Stimulated activated effector memory CD8-positive, alpha-beta T cell treated with anti-CD3 and anti-CD28 coated beads, Interleukin-12 subunit alpha, Interleukin-12 subunit beta, amount 100 ng/mL, for 72 hours (primary cell): ENCODE measurements at regions not wholly inside any gene's neighbourhood (a gene's known extent, or its start where the extent isn't known, plus 50 kb on each side); places are given as distances from the start of the nearest gene placed in this dataset.
A peak's percentile ranks its signal among the peaks of the same experiment; 100 is the strongest.

ENCODE experiments used
- ATAC-seq: fragments of 150-1000 bp; cut with Tn5 transposase; 2 replicates; pipeline ENCODE4 v1.10.0; 2021
- DNase-seq, 2 donors: peaks; one replicate each; pipeline ENCODE4 v3.0.0; 2021 to 2022; ENCODE audit warnings: low spot score in 2 of 2
- H3K27ac Mint-ChIP-seq: one replicate; pipeline ENCODE4 v1.8.0; 2022; ENCODE audit warnings: mild to moderate bottlenecking, mixed read lengths
- H3K36me3 Mint-ChIP-seq: one replicate; pipeline ENCODE4 v1.8.0; 2022; ENCODE audit warnings: mild to moderate bottlenecking, mixed read lengths
- H3K4me1 Mint-ChIP-seq: one replicate; pipeline ENCODE4 v1.8.0; 2022; ENCODE audit warnings: mixed read lengths
- H3K4me3 Mint-ChIP-seq: one replicate; pipeline ENCODE4 v1.8.0; 2022; ENCODE audit warnings: mild to moderate bottlenecking, mixed read lengths
- H3K9me3 Mint-ChIP-seq: one replicate; pipeline ENCODE4 v1.8.0; 2022; ENCODE audit warnings: mixed read lengths

DNA sequence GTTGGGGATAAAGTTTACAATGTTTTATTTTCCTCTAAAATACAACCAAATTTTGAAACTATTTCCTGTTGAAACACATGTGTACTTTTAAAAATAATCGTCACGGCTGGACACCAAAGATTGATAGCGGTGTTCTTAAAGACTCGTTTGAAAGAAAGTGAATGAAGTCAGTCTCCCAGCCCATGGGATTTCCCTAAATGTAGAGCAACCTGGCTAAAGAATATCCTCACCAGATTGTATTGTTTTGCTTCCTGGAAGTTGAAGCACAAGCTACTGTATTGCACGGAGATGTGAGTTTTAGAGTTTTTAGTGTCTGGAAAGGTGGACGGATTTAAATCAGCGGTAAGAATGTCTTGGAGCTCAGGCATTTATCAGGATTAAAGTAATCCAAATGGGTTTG is 189.5 kb downstream of the THBS2 start:
- Mint-ChIP-seq H3K27ac (no peak overlapping the region), H3K4me3 (no peak overlapping the region), H3K9me3 (peaks cover 2% of the 10 kb centered on the region), H3K36me3 (no peaks in the 10 kb centered on the region), H3K4me1 (no peaks in the 10 kb centered on the region)
- no peak for ATAC-seq
- no peak for DNase-seq

DNA sequence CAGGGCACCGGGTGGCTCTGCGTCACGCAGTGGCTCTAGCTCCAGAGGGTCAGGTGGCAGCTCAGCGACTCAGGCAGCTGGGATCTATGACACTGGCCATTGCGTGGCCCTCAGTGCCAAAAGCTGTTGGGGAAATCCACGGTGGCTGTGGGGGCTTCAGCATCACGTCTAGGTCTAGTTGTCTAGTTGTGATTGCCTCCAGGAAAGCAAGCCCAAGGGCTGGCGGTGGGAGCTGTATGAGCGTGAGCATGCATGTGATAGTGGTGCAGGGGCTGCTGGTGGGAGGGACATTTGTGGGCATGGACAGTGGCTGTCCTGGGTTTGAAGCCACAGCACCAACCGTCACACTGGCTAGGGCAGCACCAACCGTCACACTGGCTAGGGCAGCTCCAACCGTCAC is 191.4 kb downstream of the THBS2 start:
- Mint-ChIP-seq H3K27ac (no peak overlapping the region), H3K4me3 (no peak overlapping the region), H3K4me1 (no peaks in the 10 kb centered on the region), H3K36me3 (no peaks in the 10 kb centered on the region), H3K9me3 (peaks cover under 1% of the 10 kb centered on the region)
- no peak for DNase-seq
- ATAC-seq: no peak

DNA sequence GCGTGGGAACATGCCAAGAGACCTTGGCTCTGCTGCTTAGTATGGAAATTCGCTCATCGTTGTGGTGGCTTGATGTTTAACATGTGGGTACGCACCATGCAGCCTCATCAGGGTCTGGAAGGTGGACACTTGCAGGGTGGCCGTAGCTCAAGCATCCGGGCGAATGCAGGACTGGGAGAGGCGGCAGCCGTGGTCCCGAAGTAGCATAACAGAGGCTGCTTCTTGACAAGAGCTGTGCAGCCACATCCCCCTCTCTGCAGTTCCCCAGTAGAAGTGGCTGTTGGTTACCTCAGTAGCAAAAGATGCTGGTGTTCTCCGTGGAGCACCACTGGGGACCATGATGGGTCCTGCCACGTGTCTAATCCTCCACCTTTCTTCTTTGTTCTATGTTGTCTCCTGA is 195.0 kb downstream of the THBS2 start:
- Mint-ChIP-seq H3K27ac (no peak overlapping the region), H3K9me3 (peaks cover 4% of the 10 kb centered on the region), H3K4me3 (no peak overlapping the region), H3K4me1 (no peaks in the 10 kb centered on the region), H3K36me3 (no peaks in the 10 kb centered on the region)
- DNase-seq: no peak
- peak; percentile 24 for ATAC-seq

DNA sequence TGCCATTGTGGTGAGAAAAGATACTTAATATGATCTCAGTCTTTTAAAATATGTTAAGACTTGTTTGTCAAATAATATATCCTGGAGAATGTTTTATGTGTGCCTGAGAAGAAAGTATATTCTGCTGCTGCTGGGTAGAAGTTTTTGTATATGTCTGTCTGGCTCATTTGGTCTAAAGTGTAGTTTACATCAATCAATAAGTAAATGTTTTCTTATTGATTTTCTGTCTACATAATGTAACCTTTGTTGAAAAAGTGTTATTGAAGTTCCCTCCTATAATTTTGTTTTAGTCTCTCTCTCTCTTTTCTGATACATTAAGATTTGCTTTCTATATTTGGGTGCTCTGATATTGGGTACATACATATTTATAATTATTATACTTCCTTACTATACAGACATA is 201.2 kb downstream of the THBS2 start:
- DNase-seq: no peak
- no peak for ATAC-seq
- no peaks in the 10 kb centered on the region for H3K36me3 Mint-ChIP-seq
- H3K27ac Mint-ChIP-seq: no peak overlapping the region
- H3K4me3 Mint-ChIP-seq: no peak overlapping the region
- H3K4me1 Mint-ChIP-seq: no peaks in the 10 kb centered on the region
- H3K9me3 Mint-ChIP-seq: peaks cover 4% of the 10 kb centered on the region

DNA sequence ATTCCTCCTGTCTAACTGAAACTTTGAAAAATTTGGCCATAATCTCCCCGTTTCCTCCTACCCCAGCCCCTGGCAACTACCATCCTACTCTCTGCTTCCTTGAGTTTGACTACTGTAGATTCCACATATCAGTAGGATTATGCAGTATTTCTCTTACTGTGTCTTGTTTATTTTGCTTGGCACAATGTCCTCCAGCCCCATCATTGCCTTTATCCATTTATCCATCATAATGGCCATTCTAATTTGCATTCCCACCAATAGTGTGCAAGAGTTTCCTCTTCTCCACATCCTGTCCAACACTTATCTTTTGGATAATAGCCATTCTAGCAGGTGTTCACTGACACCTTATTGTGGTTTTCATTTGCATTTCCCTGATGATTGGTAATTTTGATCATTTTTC is 202.3 kb downstream of the THBS2 start:
- peaks cover 3% of the 10 kb centered on the region for H3K9me3 Mint-ChIP-seq
- DNase-seq (no peak), ATAC-seq (no peak)
- no peaks in the 10 kb centered on the region for H3K36me3 Mint-ChIP-seq
- no peak overlapping the region for H3K27ac Mint-ChIP-seq
- no peak overlapping the region for H3K4me3 Mint-ChIP-seq
- no peaks in the 10 kb centered on the region for H3K4me1 Mint-ChIP-seq

DNA sequence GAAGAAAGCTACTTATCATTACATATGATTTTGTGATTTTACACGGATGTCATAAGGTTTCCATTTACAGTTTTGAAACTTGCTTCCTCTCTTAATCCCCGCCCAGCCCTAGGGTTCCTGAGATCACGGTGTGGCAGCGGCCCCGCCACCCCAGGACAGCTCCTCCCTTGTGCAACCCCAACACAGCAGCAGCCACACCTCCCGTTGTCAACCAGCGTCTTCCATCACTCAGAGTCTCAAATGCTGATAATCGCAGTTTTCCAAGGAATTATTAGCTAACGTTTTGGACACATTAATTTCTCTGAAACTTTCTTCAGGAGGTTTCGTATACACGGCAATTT is 204.8 kb downstream of the THBS2 start:
- Mint-ChIP-seq H3K4me1 (no peaks in the 10 kb centered on the region), H3K4me3 (no peak overlapping the region), H3K36me3 (no peaks in the 10 kb centered on the region), H3K9me3 (no peaks in the 10 kb centered on the region), H3K27ac (no peak overlapping the region)
- DNase-seq: no peak
- no peak for ATAC-seq

DNA sequence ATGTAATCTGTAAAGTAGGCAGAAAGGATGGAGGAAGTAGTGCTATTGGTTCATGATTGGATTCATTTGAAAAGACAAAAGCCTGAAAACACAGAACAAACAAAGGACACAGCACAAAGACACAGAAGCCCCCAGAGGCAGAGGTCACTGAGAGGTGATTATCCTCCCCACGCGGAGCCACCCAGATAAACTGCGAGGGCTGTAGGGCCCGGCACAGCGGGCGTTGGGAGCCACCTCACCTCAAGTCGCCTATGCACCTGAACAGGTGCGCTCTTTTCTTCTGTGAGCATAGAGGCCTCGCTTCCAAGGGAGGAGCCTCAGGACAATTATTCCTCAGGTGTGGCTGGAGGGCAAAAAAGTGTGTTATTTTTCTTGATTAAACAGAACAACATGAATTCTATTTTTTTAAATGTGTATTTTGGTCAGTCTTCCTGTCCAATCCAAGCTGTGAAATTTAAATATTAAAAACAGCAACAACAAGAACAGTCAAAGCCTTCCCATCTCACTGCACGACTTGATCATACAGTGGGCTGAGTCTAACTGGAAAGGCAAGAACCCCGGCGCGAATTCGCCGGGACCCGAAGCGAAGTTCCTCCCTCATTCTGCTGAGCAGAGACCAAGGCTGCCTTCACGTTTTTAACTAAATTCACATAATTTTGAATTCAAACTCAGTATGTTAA is 205.3 kb downstream of the THBS2 start:
- H3K36me3 Mint-ChIP-seq: no peaks in the 10 kb centered on the region
- DNase-seq (no peak), ATAC-seq (no peak)
- H3K27ac Mint-ChIP-seq: no peak overlapping the region
- H3K4me1 Mint-ChIP-seq: no peaks in the 10 kb centered on the region
- no peaks in the 10 kb centered on the region for H3K9me3 Mint-ChIP-seq
- no peak overlapping the region for H3K4me3 Mint-ChIP-seq

DNA sequence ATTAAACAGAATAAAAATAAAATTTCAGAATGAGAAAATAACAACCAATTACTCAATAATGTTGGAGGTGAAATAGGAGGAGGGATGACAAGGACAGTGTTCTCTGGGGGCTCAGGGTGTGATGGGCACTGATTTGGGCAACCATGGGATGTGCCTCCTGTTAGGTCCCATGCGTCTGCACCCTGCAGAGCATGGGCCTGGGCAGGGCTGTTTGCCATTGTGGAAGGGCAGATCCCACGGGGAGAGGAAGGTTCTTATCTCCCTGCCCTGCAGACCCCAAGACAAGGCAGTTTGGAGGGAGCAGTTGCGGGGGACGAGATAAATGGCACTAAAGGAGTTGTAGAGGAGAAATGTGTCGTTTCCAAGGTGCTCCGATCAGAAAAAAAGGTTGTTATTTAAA is 206.3 kb downstream of the THBS2 start:
- no peak overlapping the region for H3K27ac Mint-ChIP-seq
- H3K9me3 Mint-ChIP-seq: no peaks in the 10 kb centered on the region
- ATAC-seq (no peak), DNase-seq (no peak)
- H3K4me3 Mint-ChIP-seq: no peak overlapping the region
- H3K36me3 Mint-ChIP-seq: no peaks in the 10 kb centered on the region
- no peaks in the 10 kb centered on the region for H3K4me1 Mint-ChIP-seq

DNA sequence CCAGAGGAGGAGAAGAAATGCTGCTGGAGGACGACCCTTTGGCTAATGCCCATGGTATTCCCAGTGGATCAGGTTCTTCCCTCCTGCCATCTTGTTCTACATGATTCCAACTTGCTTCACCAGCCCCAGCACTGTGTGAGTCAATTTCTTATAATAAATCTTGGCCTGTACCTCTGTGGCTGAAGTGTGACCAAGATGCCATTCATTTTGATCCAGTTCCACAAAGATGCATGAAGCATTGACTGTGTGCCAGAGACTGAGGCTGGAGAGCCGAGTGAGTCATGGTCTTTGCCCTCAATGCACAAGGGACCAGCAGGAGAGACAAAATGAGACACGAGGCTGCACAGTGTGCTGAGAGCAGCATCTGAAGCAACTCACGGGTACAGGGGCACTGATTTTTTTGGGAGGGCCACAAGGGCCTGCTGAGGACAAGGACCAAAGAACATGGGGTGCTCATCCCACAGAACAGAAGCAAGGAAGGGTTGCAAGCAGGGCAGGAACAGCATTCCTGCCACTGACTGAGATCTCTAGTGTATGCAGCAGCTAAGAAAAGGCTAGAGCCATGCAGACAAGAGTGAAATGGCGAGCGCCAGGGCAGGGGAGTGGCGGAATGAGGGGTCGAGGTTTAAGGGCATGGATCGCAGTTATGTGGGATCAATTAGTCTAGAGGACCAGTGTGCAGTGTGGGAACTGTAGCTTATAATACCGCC is 207.0 kb downstream of the THBS2 start:
- no peak for DNase-seq

DNA sequence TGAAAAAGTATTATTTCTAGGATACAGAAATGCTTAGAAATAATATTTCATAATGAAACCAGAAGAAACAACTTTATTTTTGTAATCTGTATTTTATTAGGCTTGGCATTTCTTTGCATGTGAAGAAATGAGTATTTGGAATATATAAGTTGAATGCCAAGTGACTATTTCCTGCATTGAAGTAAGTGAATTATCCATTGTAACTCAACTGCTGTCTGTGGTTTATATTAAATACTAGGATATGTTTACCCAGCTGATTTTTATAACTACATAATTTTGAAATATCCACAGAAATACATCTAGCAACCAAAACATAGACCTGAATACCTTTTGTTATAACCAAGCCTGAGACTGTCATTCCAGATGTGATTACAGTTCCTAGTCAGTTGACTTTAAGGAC is 207.6 kb downstream of the THBS2 start:
- no peaks in the 10 kb centered on the region for H3K9me3 Mint-ChIP-seq
- DNase-seq (no peak), ATAC-seq (no peak)
- H3K4me3 Mint-ChIP-seq: no peak overlapping the region
- no peaks in the 10 kb centered on the region for H3K36me3 Mint-ChIP-seq
- H3K27ac Mint-ChIP-seq: no peak overlapping the region
- H3K4me1 Mint-ChIP-seq: no peaks in the 10 kb centered on the region

More for the DNA sequence above, 207.0 kb downstream of the THBS2 start:
- Mint-ChIP-seq H3K9me3 (no peaks in the 10 kb centered on the region), H3K4me3 (no peak overlapping the region), H3K36me3 (no peaks in the 10 kb centered on the region), H3K27ac (no peak overlapping the region), H3K4me1 (no peaks in the 10 kb centered on the region)
- peak; percentile 31 for ATAC-seq

DNA sequence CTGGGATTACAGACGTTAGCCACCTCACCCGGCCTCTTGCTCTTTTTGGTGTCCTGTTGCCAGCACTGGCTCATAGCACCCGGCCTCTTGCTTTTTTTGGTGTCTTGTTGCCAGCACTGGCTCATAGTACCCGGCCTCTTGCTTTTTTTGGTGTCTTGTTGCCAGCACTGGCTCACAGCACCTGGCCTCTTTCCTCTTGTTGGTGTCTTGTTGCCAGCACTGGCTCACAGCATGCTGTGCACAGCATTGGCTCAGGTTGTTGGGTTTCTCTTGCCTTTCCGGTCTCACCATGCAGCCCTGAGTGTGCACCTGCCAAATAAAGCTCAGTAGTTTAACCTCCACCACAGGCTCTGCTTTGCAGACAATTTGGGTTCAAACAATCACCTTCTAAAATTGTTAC is 208.2 kb downstream of the THBS2 start:
- no peak for ATAC-seq
- H3K4me3 Mint-ChIP-seq: no peak overlapping the region
- H3K36me3 Mint-ChIP-seq: no peaks in the 10 kb centered on the region
- H3K27ac Mint-ChIP-seq: no peak overlapping the region
- DNase-seq: no peak
- H3K4me1 Mint-ChIP-seq: no peaks in the 10 kb centered on the region
- H3K9me3 Mint-ChIP-seq: no peaks in the 10 kb centered on the region

DNA sequence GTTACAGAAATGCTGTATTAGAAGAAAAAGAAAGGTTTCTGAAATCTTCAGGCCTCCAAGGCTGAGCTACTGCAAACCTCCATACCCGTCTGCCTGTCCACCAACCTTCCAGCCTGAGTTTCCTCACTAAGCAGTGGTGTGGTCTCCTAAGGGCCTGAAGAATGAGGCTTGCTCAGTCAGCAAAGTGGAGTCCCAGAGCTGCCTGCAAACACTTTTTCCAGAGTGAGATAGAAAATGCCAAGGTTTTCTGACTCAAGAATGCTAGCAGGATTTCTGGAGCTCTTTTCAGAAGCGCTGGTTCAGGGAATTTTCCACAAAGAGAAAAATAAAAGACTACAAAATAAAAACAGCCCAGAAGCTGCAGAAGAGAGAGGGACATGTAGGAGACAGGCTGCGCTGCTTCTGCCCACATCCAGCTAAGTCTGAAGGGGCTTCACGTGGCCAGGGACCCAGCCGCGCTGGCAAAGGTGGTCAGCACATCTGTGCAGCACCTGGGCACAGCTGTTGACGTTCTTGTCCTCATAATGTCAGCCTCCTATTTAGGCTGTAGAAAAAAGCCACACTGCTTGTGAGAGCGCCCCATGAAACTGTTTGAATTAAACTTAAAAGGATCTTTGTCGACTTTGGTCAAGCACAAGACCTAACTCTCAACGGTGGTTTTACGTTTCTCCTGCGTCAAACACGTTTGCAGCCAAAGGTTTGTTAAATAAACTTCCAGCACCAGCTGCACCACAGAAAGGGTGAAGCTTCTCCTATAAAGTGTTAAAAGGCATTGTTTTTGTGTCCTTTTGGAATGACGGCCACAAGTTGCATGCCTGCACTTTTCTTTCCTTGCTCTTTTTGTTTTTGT is 209.0 kb downstream of the THBS2 start:
- ATAC-seq (no peak), DNase-seq (no peak)
- no peaks in the 10 kb centered on the region for H3K9me3 Mint-ChIP-seq
- no peaks in the 10 kb centered on the region for H3K4me1 Mint-ChIP-seq
- H3K27ac Mint-ChIP-seq: no peak overlapping the region
- no peaks in the 10 kb centered on the region for H3K36me3 Mint-ChIP-seq
- H3K4me3 Mint-ChIP-seq: no peak overlapping the region

DNA sequence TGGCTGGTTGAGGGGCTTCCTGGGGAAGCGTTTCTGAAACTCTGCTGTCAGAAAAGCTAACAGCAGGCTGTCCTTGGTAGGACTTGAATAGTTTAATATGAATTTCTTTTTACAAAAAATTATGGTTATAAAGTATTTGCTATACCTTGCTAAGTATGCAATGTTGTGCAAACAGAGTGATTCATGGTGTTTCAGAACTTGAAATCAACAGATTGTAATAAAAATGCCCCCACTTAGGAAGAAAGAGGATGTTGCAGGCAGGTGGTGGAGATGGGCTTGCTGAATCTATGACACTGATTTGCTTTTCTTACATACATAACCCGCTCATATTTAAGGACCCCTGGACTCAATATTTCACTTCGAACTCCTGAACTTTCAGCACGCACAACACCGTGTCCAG is 211.6 kb downstream of the THBS2 start:
- Mint-ChIP-seq H3K36me3 (no peaks in the 10 kb centered on the region), H3K27ac (no peak overlapping the region), H3K9me3 (peaks cover 5% of the 10 kb centered on the region), H3K4me3 (no peak overlapping the region), H3K4me1 (no peaks in the 10 kb centered on the region)
- no peak for DNase-seq
- no peak for ATAC-seq

DNA sequence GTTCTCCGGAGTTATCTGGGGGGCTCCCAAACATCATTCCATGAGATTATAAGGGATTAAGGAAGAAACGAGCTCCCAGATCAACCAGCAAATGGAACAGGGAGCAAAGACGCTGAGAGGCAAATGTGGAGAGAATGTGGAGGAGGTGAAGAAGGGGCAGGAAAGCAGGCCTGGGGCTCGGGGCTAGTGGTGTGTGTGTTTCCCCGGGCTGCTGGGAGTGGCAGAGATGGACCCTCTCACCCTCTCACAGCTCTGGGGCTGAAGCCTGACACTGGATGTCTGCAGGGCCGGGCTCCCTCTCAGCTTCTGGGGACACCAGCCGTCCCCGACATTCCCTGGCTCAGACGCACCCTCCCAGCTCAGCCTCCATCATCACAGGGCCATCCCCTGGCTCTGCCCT is 212.6 kb downstream of the THBS2 start:
- ATAC-seq (no peak), DNase-seq (no peak)
- H3K4me1 Mint-ChIP-seq: no peaks in the 10 kb centered on the region
- H3K9me3 Mint-ChIP-seq: peaks cover 5% of the 10 kb centered on the region
- H3K36me3 Mint-ChIP-seq: no peaks in the 10 kb centered on the region
- H3K4me3 Mint-ChIP-seq: no peak overlapping the region
- no peak overlapping the region for H3K27ac Mint-ChIP-seq

DNA sequence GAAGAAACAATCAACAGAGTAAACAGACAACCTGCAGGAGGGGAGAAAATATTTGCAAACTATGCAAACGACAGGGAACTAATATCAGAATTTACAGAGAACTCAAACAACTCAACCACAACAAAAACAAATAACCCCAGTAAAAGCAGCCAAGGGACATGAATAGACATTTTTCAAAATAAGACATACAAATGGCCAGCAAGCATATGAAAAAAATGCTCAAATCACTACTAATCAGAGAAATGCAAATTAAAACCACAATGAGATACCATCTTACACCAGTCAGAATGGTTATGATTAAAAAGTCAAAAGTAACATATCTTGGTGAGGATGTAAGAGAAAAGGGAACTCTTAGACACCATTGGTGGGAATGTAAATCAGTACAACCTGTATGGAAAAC is 215.0 kb downstream of the THBS2 start:
- ATAC-seq (no peak), DNase-seq (no peak)
- Mint-ChIP-seq H3K27ac (no peak overlapping the region), H3K36me3 (no peaks in the 10 kb centered on the region), H3K4me1 (no peaks in the 10 kb centered on the region), H3K9me3 (peaks cover 5% of the 10 kb centered on the region), H3K4me3 (no peak overlapping the region)
